MM.1S (cell line): ENCODE measurements at regions not wholly inside any gene's neighbourhood (a gene's known extent, or its start where the extent isn't known, plus 50 kb on each side); places are given as distances from the start of the nearest gene placed in this dataset.

Experiments
- CTCF ChIP-seq: fragments of 300-600 bp; sonication (generic); IDR thresholded peaks from 2 replicates; pipeline ENCODE4 v1.5.1; 2016; ENCODE audit warnings: antibody characterized with exemption, low read length, mixed read lengths
- EZH2 ChIP-seq: fragments of 300-600 bp; sonication (generic); optimal IDR thresholded peaks from 2 replicates; pipeline ENCODE3; 2017; ENCODE audit warnings: low read depth, mild to moderate bottlenecking, antibody characterized with exemption, low read length, mixed read lengths
- EZH2phosphoT487 ChIP-seq: fragments of 300-600 bp; sonication (generic); IDR thresholded peaks from 2 replicates; pipeline ENCODE4 v1.6.1; 2018; ENCODE audit warnings: antibody characterized with exemption, low read length

DNA sequence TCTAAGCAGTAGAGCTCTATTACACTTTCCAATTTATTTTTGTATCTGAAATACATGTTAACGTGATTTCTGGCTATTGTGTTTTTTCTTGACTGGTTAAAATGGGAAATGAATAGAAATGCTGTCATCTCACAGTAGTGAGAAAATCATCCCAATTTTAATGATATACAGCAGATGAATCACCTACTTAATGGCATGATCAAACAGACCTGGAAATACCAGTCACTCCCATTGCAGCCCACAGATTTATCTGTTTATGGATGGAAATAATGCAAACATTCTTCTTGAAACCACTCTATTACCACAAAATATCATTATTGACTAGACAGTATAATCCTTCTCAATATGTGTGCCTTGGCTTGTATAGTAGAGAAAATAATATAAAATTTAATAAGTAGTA, 497.8 kb upstream of the ADAMTS5 start:
- no peak for TF ChIP-seq CTCF
- TF ChIP-seq EZH2phosphoT487 = no peak
- TF ChIP-seq EZH2 = no peak
